ENCODE measurements at regions not wholly inside any gene's neighbourhood (a gene's known extent, or its start where the extent isn't known, plus 50 kb on each side); places are given as distances from the start of the nearest gene placed in this dataset.

DNA sequence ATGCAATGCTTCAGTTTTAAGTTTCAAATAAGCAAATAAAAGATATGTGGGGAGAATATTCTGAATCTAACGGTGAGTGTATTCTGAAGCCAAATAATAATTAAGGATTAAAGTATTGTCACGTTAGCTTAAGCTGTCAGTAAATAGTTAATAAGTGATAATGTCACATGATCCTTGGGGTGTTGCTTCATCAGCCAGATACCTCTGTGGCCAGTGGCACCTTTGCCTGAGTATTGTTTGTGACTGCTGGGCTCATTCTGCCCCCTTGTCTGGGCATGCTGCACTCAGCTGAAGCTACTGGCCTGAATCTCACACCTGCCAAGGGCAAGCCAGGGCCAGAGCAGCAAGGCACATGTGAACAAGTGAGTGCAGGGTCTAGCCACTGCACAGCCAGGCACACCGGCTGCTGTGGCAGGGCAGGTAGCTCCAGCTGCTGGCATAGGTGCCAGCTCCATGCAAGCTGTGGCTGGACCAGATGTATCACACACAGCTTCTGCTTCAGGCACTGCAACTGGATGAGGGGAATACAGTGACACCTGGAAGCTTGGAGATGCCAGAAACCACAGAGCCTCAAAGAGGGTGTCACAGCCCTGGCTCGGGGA, 739.7 kb downstream of the SLC6A15 start:
- TF ChIP-seq CTCF (IDR thresholded peaks at IDR 0.05) (no peak), POLR2AphosphoS5 (IDR thresholded peaks at IDR 0.05) (no peak)

Data from upper lobe of left lung (tissue), 4 donors.